Stomach (tissue), 4 donors: ENCODE measurements at regions not wholly inside any gene's neighbourhood (a gene's known extent, or its start where the extent isn't known, plus 50 kb on each side); places are given as distances from the start of the nearest gene placed in this dataset.

Experiments
- CTCF ChIP-seq, 7 experiments: fragments of 450-650 bp in 4 of 7; fragments of 200-600 bp in 3 of 7; sonication (generic) in 3 of 7; IDR thresholded peaks; one replicate each; pipeline ENCODE4 v1.5.1; 2016 to 2019; ENCODE audit warnings: antibody characterized with exemption in 7 of 7, control low read depth in 2 of 7, mild to moderate bottlenecking in 1 of 7
- POLR2AphosphoS5 ChIP-seq, 3 donors: sonication (generic); formaldehyde crosslinking; IDR thresholded peaks; one replicate each; pipeline ENCODE4 v1.6.1; 2016; ENCODE audit warnings: antibody characterized with exemption in 3 of 3

GRCh38 chr10:111821871-111822270 is 361.7 kb downstream of the GPAM start:
- TF ChIP-seq CTCF (IDR thresholded peaks at IDR 0.05) (no peak), POLR2AphosphoS5 (IDR thresholded peaks at IDR 0.05) (no peak)
